Glomerular endothelial cell (primary cell): ENCODE measurements at regions not wholly inside any gene's neighbourhood (a gene's known extent, or its start where the extent isn't known, plus 50 kb on each side); places are given as distances from the start of the nearest gene placed in this dataset.

Experiments used
- DNase-seq: peaks from one replicate; pipeline ENCODE4 v3.0.0-alpha.2; 2011; ENCODE audit warnings: low read depth, low spot score; ENCODE audit errors: extremely low read depth

DNA sequence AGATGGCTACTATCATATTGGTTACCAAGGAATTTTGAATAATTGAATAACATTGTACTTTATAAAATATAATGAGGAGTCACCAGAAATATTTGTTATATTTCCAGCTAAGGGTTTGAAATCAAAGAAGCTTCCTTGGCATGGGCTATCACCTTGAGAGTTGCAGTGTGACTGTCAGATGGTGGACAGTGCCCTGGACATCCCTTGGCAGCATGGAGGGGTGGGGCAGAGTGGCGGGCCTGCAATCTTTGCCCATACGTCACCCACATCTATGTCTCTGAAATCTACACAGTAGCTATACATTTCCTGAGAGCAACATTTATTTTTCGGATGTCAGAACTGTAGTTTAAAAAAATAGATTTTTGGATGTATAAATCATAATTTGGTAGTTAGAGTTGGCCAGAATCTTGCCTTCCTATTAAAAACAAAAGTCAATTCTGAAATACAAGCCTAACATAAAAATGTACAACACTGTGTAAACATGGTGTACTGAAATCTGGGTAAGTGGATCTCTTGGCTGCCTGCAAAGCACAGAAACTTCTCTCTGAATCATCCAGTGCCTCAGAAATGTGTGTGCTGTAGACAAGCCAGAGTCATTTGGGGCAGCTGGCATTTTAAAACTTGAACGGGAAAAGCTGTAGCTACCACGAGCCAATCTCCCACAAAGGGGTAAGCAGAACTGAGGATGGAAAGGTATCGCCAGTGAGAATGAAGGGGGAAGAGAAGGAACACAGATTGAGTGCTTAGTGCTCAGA is 124.2 kb upstream of the ARHGAP28 start:
- DNase-seq = no peak

DNA sequence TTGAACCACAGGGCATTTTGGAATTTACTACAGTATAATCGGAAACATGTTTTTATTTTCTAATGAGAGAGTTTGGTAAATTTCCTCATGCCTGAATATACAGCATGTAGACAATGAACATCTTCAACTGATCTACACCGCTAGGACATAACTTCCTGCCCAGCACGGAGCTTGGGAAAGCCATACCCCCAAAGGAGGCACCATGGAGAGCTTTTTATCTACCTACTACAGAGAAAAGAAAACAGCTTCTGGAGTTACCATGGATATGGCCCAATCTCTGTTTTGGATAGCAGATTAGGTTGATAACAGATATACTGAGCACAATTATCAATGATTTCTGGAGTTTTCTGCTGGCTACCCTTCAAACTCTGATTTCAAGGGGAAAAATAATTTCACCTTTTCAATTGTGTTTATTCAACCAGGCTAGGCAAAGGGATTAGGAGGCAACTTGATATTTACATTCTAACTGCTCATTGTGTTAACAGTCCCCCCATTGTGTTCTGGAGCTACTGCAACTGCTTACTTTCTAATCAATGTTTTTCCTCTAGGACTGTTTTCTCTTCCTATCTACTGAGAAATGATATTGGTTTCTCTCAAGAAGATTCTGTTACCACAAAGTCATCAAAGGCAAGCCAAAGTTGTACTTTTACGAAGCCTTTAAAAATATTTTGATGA is 123.0 kb upstream of the ARHGAP28 start:
- no peak for DNase-seq

DNA sequence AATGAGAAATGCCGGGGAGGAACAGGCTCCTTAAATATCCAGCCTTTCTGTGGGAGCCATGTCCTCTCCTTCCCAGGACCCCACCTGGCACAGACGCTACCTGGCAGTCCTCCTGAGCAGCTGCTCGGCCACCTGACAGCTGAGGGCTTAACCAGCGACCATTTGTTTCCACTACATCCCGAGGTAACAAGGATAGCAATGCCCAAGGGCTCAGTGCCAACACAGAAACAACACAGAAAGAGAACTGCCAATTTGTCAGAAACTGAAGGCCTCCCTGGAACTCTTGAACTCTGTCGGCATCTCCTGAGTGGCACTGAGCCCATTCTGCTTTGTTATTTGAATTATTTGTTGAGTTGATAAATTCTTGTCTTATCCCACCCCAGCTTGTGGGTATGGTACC is 122.2 kb upstream of the ARHGAP28 start:
- no peak for DNase-seq

DNA sequence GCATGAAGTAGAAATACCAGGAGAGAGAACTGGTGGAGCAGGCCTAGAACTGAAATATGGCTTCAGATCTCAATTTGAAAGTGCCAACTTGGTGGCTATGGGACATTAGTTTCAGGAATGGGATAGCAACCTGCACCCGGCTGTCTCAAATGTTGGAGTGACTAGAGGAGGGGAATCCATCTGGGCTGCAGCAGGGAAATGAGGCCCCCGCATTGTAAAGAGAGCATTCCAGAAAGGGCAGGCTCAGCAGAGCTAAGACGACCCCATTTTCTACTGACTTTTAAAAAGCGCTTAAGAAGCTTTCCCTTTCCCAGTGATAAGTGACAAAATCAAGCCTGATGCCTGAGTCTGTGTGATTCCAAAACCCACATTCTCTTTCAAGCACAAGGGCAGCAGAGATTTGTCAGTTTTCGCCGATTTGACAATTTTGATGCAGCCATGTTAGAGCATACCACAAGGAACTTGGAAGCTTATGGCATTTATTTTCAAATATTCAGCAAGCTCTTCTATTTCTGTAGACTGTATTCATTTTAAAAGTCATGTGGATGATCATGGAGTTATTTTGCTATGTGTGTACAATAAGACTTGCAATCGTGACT is 119.8 kb upstream of the ARHGAP28 start:
- no peak for DNase-seq

DNA sequence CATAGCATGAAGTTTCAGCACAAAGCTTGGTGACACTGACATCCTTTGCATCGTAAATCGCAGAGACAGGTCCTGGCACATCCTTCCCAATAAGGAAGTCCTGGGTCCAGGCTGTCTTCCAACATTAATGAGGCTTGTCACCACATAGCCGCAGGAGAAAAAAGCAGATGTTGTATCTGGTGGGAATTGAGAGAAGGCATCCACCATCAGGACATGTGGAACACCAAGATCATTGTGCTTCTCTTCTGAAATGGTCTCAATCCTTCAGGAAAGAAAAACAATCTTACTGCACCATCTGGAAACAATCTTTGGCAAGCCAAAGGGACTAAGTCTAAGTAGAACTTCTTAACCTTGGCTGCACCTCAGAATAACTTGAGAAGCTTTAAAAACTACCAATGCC is 119.0 kb upstream of the ARHGAP28 start:
- no peak for DNase-seq

DNA sequence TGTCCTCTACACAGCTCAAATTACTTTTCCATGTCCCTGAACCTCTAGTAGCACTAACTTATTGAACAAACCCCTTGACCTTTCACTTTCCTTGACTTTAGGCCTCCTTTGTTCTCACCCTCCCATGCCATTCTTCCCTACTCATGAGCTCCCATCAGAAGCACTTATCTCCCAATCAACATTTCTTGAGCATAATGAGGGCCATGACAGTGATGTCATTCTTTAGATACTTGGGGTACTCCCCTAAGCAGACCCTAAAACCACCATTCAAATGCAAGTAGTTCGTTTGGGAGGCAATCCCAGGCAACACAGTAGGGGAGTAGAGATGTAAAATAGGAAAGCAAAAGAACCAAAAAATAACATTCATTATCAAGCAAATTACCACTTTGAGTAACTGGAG is 115.9 kb upstream of the ARHGAP28 start:
- DNase-seq = no peak

DNA sequence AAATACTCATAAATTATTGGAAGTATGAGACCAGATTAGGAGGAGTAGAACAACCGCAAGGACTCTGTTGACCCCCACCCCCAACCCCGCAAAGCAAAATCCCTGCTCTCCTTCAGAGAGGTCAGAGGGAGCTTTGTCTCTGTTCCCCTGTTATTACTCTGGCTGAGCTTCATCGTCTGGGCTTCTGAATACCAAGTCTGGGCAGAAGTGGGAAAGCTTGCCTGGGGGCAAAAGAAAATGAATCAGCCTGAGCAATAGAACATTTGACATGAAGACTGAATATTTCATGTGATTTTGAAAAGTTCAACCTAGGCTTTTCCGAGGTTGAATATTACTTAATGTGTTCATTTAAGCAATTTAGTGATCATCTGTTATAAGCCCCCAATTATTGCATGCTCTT is 114.6 kb upstream of the ARHGAP28 start:
- no peak for DNase-seq

DNA sequence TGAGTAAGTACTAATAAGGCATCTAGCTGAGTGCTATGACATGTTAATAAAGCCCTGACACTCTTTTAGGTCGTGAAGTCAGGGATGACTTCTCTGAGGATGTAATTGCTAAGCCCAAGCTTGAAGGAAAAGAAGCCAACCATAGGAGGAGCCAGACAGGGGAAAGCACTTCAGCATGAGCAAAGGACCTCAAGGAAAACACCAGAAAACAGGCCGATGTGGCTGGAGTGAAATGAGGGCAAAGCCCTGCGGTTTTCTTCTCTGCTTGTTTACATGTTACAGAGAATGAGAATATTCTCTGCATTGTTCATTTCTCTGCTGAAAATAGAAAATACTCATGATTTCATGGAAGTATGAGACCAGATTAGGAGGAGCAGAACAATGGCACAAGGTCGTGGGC is 112.5 kb upstream of the ARHGAP28 start:
- no peak for DNase-seq

DNA sequence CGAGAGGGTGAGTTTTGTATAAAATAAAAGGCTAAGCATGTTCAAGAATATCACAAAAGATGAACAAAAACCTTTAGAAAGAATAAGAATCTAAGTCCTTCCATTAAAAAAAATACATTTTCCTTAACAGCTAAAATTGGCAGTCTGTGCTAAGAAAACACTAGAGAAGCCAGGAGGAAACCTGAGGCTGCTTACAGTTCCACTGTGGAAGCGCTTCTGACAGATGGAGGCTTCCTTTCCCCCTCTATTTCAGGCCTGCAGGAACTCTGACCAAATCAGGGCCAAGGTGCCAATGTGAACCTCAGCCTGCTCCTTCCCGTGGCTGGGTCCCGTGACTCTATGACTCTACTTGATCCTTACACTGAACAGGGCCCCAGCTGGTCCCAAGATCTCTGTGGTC is 108.1 kb upstream of the ARHGAP28 start:
- no peak for DNase-seq

DNA sequence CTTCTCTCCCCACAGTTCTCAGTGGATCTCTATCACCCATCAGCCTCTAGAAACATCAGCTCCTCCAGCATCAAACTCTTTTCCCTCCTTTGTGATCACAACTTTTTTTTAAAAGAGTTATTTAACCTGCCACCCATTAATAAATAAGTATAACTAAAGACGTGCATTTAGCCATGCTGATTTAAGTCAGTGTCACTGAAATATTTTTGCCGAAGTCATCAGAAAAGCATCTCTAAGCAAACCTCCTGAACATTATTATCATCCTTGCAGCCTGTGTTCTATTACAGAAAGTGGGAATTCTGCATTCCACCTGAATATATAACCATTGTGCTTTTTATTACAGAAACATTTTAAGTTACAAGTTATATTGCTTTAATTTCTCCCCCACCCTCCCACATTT is 106.2 kb upstream of the ARHGAP28 start:
- DNase-seq = no peak

DNA sequence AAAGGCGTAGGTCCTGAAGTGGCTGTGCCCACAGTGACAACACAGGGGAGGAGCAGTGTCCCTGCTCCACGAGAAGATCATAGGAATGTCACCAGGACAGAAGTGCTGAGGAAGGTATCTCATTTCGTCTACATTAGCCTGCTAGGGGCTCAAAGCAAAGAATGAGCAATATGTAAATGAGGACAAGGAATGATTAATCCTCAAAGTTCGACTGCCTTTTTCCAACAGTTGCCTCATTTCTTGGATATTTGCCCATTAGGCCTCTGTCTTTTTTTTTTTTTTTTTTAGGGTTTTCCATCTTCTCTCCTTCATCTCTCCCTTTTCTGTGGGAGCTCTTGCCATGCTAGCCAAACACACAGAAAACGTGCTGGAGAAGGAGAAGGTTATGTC is 105.2 kb upstream of the ARHGAP28 start:
- DNase-seq = no peak

DNA sequence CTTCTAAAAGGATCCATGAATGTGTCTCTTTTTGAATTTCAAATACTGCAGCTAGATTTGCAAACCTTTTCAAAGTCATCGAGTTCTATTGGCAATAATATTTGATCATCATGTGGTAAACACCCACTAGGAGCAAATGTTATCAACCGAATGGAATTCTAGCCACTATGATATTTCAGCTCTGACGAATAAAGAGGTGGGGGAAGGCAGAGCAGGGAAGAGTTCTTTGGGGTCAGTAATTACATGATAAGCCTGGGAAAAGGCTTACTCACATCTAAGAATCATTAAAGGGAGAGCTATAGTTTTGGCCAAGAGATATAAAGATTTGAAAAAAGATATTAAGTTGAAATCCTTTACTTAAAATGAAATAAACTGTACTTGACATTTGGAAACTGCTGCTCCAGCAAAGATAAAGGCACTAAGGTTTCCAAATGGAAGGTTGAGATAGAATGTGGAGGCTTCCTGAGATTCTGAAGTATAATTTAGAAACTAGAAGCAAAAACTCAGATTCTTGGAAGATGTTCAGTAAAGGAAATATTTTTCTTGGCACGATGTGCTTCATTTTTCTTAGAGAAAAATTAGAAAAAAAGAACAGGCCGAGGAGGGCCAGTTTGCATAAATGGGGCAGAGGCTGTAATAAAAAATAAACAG is 104.7 kb upstream of the ARHGAP28 start:
- no peak for DNase-seq

DNA sequence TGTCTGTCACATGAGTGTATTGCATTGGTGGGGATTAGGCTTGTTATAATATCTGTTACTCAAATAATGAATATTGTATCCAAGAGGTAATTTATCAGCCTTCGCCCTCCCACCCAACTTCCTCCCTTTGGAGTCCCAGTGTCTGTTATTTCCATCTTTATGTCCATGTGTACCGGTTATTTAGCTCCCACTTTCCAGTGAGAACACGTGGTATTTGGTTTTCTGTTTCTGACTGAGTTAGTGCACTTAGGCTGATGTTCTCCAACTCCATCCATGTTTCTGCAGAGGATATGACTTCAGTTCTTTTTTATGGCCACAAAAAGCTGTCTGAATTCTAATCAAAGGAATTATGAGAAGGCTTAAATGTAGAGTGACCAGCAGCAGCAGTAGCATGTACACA is 104.0 kb upstream of the ARHGAP28 start:
- DNase-seq = no peak

DNA sequence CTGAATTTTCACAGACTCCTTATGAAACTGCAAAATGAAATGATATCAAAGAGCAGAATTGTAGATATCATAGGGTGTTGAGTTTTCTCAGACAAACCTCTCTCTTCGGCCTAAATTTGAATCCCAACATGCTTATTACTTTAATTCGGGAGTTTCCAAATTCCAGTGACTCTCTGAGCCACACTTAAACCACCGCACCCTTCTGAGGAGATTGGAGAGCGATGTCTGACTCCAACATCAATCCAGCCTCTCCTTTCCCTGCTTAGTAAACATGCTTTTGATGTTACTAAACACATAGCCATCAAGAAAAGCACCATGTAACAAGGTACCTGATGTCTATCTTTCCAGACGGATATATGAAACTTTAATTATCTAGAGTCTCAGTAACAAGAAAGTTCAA is 103.1 kb upstream of the ARHGAP28 start:
- DNase-seq = no peak

DNA sequence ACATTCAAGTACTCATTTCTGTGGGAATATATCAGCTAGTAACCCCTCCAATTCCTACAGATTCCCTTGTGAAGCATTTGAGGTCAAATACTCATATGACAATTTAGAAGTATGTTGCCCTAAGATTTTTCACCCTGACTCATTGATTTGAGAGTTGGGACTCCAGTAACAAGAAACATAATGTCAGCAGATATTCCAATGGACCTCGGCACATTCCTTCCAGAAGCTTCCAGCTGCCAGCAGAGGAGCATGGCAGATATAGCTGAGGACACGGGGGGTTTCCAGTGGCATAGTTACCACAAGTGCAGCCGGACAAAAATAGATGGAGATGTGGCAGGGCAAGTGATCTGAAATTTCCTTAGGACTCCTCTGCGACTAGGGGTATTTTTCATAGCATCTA is 101.9 kb upstream of the ARHGAP28 start:
- DNase-seq = no peak

DNA sequence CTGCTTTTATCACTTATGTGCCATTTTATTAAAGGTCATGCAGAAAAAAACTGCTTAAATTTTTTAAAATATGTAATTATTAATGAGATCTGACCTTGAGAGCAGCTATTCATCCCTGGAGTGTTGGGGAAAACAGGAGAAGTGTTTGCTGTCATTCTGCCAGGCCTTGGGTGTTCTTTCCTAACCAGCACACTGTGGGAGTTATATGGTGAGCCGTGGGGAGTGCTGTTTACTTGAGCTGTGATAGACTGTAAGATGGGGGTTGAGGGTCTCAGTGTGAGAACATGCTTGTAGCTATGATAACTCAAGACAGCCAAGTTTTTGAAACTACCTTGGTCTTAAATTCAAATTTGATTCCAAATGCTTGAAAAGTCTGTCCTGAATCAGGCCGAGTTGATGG is 101.3 kb upstream of the ARHGAP28 start:
- no peak for DNase-seq

DNA sequence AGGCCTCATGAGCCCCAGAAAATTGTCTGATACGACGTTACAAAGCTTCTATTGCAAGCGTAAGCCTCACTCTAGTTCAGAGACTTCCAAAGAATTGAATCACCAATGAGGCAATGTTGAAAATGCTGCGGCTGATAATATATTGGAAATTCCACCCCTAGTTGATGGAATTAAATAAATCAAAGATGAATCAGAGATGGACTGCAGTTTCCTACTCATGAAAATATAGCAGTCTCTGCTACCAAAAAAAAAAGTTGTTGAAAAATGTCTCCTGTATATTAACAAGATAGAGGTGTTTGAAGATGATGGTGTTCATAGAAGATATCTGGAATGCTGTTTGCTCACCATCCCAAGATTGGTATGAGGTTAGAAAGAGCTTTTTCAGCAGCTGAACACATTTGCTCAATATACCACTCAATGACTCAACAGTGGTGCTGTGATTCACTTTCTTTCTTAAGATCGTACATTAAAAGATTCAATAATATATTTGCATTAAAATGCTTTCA is 99.8 kb upstream of the ARHGAP28 start:
- no peak for DNase-seq

DNA sequence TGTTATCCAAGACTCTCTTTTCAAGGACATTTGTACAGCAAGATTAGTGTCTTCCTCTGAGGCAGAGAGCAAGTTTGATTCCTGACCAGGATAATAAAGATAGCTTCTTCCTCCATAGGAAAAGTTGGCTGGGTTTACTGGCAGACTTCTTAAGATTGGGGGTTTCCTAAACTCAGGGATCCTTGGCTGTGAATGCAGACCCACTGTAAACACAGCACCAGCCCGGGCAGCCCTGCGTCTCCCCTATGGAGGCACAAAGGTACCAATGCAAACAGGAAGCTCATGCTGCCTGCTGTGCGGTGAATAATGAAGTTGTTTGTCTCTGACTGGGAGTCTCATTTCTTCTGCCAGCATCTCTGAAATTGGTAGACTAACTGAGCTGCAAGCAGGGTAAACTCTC is 96.2 kb upstream of the ARHGAP28 start:
- no peak for DNase-seq

DNA sequence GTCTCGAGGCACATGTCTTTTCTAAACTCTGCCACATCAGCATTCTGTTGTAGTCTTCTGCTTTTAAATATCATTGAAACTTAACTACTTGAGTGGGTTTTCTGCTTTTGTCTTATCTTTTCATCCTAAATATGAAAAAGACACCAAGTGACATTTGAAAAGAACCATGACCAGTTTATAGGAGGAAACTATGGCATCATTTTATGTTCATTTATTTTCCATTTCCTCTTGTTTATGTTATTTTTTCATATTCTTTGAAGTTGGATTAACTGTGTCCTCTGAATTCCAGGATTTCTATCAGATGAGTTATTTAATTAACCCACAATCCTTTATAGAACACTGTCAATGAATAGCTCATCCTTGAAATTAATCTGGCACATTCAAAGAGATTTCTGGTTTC is 93.4 kb upstream of the ARHGAP28 start:
- no peak for DNase-seq

DNA sequence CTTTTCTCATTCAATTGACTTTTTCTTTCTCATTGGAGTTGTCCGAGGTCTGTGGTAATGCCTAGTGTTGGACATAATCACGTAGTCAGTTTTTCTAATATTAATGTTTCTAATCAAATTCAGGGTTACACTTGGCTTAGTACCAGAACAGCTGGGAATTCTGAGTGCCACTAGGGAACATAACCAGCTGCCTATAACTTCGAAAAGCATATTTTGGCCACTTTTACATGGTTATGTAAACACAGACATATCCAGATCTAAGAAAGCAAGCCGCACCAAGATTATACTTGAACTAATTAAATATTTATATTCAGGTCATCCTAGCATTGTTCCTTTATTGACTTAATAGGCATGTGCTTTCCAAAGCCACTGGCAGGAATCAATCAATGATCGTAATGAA is 91.1 kb upstream of the ARHGAP28 start:
- no peak for DNase-seq

DNA sequence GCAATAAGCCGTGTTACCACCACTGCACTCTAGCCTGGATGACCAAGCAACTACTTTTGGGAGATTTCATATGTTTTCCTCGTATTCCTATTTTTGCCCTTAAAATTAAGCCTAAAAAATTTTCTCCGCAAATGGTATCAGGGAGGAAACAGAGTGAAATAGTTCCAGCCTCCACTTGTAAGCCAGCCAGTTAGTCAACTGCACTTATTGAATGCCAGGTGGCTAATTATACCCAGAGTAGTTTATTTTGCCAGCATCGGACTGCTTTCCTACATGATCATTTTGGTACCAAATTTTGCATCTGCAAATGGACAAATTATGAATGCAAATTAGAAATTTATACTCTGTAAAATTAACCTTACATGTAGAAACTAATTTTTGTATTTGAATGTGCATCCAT is 90.2 kb upstream of the ARHGAP28 start:
- DNase-seq = no peak
